AG09309 (cell line): ENCODE measurements at regions not wholly inside any gene's neighbourhood (a gene's known extent, or its start where the extent isn't known, plus 50 kb on each side); places are given as distances from the start of the nearest gene placed in this dataset.
"Not testable (repeated sequence)": the region's sequence is repeated elsewhere in the genome, so short reads cannot be mapped to it uniquely, and the experiment has no call there.

Experiments used
- DNase-seq: peaks from one replicate; pipeline ENCODE4 v3.0.0-alpha.2; 2010; ENCODE audit warnings: low read depth
- H3K4me3 ChIP-seq: 2 replicates; pipeline ENCODE4 v1.5.1; 2011; ENCODE audit warnings: mild to moderate bottlenecking, low read depth, low read length, moderate library complexity; ENCODE audit not compliant: control insufficient read depth
- CTCF ChIP-seq: IDR thresholded peaks from 2 replicates; pipeline ENCODE4 v1.5.1; 2011; ENCODE audit warnings: mild to moderate bottlenecking, low read depth, low read length, inconsistent platforms; ENCODE audit not compliant: insufficient read depth, control insufficient read depth; ENCODE audit errors: missing control alignments

DNA sequence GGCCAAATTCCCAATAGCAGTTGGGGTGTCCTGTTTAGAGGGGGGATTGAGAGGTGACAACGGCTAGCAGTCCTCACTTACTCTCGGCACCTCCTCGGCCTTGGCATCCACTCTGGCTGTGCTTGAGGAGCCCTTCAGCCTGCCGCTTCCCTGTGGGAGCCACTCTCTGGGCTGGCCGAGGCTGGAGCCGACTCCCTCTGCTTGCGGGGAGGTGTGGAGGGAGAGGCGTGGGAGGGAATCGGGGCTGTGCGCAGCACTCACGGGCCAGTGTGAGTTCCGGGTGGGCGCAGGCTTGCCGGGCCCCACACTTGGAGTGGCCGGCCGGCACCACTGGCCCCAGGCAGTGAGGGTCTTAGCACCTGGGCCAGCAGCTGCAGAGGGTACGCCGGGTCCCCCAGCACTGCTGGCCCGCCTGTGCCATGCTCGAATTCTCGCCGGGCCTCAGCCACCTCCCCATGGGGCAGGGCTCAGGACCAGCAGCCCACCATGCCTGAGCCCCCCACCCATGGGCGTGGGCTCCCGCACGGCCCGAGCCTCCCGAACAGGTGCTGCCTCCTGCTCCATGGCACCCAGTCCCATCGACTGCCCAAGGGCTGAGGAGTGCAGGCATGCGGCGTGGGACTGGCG, 705.9 kb upstream of the ZNF804A start:
- no peak for TF ChIP-seq CTCF
- no peak overlapping the region for H3K4me3 ChIP-seq
- DNase-seq, result no peak

DNA sequence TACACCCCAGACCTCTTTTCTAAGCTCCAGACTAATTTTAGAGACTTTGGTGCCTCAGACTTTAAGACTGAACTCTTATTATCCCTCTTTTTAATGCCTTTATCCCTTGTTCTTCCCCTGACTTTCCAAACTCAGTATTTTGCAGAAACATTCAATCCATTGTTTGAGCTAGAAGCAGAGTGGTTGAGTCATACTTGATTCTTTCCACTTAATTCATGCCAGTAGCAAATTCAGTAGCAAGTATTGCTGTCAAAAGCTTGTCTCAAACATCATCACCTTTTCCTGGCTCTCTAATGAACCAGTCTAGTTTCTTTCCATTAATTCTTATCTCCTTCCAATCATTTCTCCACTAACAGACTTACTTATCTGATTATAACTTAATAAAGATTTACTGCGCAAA, 699.7 kb upstream of the ZNF804A start:
- no peak overlapping the region for H3K4me3 ChIP-seq
- no peak for TF ChIP-seq CTCF
- no peak for DNase-seq

- no peak for DNase-seq
- TF ChIP-seq CTCF, result no peak
- no peak overlapping the region for H3K4me3 ChIP-seq
Observed at GRCh38 chr2:183901931-183902330, 696.4 kb upstream of the ZNF804A start.

- no peak for TF ChIP-seq CTCF
- no peak for DNase-seq
Observed at GRCh38 chr2:183903026-183903425, 695.3 kb upstream of the ZNF804A start.

DNA sequence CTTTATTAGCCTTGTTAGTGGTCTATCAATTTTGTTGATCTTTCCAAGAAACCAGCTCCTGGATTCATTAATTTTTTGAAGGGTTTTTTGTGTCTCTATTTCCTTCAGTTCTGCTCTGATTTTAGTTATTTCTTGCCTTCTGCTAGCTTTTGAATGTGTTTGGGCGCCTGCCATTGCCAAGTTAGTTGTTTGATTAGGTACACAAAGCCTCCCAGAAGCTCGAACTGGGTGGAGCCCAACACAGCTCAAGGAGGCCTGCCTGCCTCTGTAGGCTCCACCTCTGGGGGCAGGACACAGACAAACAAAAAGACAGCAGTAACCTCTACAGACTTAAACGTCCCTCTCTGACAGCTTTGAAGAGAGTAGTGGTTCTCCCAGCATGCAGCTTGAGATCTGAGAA, 682.3 kb upstream of the ZNF804A start:
- H3K4me3 ChIP-seq, DNase-seq: not testable (repeated sequence)

More at GRCh38 chr2:183903026-183903425, 695.3 kb upstream of the ZNF804A start:
- no peak overlapping the region for H3K4me3 ChIP-seq

- TF ChIP-seq CTCF, result no peak
- no peak for DNase-seq
- H3K4me3 ChIP-seq, result no peak overlapping the region
Observed at GRCh38 chr2:183919167-183919566, 679.2 kb upstream of the ZNF804A start.

- no peak overlapping the region for H3K4me3 ChIP-seq
- no peak for DNase-seq
- no peak for TF ChIP-seq CTCF
Observed at GRCh38 chr2:183919926-183920325, 678.4 kb upstream of the ZNF804A start.
